T-helper 1 cell treated with Interleukin-12 subunit alpha and Interleukin-12 subunit beta and Interleukin-4 antibody, amounts not matched to agents 30 ng/mL and 1 ng/mL, for 36 hours (primary cell): ENCODE measurements at regions not wholly inside any gene's neighbourhood (a gene's known extent, or its start where the extent isn't known, plus 50 kb on each side); places are given as distances from the start of the nearest gene placed in this dataset.
"Not testable (repeated sequence)": the region's sequence is repeated elsewhere in the genome, so short reads cannot be mapped to it uniquely, and the experiment has no call there.

Experiments
- intact Hi-C: fragments of 100-400 bp; cut with micrococcal nuclease; formaldehyde crosslinking; loops from one replicate; pipeline ENCODE4 v1.15.1; 2024

DNA sequence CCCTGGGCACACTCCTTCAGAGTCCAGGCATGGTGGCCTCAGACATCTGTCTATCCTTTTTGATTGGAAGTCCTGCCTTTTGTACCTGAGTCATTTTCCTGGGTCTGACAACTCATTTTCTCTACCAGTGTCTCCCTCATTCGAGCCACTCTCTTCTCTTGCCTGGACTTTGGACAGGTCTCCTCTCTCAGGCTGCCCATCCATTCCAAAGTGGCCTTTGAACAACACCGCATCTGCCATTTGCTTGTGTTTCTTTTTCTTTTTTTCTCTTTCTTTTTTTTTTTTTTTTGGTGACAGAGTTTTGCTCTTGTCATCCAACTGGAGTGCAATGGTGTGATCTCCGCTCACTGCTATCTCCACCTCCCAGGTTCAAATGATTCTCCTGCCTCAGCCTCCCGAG, 142.1 kb upstream of the COBL start:
- intact Hi-C loops = no loop called here

DNA sequence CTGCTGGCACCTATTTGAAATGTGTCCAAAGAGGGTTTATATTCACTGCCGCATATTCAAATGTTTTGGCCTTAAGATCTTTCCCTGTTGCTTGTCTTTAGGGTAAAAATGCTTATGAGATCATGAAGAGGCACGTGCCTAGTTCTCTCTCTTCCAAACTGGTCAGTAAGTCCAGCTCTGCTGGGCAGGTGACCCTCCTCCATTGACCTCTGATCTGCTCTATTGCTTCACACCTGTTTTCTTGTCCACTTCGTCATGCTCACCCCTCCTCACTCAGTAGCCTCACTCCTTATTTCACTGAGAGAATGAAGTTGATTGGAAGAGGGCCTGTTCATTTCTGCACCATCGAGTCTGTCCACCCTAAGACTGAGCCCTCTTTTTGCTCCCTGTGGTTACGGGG, 140.5 kb upstream of the COBL start:
- intact Hi-C loops = no loop called here

DNA sequence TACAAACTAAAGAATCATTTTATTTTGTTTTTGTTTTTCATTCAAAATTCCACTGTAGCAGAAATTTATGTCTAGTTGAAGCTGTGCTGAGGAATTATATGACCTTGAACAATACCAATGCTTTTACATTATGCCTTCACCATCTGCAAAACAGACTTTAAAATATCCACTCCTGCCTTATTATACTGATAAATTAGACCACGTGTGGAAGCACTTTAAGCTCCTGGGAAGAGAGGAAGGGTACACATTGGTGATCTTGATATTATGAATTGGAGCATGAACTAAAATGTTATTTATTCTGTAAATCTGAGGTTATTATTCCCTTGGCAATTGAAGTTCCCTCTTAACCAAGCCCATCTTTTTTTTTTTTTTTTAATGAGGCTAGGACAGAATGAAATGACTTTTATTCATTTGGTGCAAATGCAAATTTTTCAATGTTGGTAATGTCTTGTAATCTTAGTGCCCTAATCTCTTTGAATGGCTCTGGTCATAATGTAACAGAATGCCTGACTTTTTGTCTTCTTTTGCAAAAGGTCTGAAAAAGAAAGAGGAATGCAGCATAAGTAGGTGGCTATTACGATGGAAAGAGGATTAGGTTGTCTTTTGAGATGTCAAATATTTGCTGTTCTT, 139.9 kb upstream of the COBL start:
- intact Hi-C loops = no loop called here

DNA sequence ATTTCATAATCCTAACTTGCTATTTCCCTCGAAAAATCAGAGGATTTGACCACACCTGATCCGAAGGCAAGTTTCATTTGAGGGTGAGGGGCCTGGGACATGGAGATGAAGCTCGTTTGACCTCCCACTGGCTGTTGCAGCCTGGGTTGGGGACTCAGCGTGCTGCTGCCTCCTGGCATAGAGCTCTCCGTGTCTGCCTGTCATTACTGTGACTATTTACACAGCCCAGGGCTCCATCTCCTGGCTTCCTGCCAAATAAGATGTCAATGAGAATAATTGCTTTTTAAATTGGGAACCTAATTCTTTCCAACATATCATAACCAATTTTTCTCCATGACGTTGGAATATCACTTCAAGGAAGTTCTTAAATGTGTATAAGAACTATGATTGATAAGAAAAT, 139.3 kb upstream of the COBL start:
- intact Hi-C loops = no loop called here

DNA sequence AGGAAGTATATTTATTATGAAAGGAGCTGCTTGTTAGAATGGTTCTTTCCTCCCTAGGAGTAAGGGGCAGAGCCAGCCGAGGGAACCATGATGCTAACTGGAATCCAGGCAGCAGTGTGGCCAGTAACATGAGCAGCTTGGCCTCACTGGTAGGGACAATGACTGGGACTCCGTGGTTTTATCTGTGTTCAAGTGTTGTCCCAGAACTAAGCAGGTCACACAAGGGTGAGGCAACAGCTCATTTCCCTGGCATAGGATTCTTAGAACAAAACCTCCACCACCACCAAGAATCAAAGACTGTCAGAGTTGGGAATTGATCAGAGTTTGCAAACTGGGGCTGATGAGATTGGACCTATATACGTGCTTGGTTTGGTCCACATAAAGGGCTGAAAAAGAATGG, 138.9 kb upstream of the COBL start:
- intact Hi-C loops = no loop called here

DNA sequence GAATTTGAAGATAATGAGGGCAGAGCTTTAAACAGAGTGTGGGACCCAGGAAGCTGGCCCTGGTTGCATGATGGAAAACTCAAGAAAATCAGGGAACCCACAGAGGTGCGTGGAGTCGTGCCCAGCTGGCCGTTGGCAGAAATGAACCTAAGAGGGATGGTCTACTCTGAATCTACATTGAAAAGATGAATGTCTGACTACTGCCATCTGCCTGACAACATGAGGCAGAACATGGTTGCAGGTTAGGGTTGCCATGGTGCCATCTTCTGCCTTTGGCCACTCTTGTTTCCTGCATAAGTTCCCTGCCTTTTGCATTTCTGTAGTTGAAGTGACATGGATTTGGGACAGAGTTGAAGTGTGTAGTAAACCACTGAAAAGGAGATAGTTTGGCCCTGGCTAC, 138.5 kb upstream of the COBL start:
- intact Hi-C loops = no loop called here

DNA sequence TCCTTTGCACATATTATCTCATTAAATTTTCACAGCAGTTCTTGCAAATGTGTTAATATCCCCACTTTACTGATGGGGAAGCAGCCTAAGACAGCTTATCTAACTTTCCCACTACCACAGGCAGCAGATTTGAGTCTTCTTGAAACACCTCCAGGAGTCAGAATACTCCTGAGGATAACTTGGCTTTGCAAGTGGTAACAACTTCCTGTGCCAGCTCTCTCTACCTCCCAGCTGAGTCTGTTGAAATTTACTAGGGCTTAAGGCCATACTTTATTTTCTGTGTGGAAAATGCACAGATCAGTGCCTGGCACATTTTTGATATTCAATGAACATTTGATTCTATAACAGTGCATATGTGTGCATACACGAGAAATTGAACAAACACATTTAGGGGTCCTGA, 136.1 kb upstream of the COBL start:
- intact Hi-C loops = no loop called here

DNA sequence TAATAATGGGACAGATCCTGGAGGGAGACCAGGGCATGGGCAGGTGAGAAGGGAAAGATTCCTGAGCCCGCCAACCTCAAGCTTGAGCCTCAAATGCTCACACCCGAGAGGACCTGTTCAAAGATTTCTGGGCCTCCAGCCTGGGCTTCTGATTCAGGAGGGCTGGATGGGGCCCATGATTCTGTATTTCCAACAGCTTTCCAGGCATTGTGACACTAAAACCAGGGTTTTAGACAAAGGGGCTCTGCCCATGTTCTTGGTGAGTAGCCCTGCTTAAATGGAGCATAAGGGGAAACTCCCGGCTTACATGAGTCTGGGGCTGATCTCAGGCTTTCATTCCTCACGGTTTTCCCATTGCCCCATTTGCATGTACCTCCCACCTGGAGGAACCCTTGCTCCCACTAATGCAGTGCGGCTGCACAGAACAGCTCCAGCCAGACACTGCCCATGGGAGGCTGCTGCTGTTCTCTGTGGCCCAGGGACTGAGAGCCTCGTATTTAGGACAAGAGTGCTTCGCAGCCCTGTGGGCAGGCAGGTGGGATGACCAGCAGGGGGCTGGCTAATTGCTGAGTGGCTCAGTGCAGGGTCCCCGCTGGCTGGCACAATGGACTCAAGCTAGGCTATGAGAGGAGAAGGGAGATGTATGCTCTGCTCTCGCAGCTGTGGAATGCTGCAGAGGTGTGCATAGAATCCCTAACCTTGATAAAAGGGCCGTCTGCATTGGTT, 135.3 kb upstream of the COBL start:
- intact Hi-C loops = no loop called here

DNA sequence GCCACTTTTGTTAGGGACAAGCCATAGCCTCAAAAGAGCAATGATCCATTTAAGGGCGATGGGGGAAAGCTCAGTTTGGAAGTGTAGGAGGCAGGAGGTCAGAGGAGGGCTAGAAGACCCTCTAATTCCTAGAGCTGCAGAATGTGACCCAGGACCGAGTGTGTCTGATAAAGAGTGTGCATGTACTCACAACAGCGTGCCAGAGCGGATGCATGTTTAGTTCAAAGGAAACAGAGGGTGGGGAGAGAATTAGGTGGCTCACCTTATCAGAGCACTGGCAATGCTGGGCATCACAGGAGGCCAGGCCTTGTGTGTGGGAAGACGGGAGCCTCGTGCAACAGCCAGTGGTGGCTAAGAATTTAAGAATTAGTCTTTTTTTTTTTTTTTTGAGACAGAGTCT, 133.9 kb upstream of the COBL start:
- intact Hi-C loops = no loop called here

DNA sequence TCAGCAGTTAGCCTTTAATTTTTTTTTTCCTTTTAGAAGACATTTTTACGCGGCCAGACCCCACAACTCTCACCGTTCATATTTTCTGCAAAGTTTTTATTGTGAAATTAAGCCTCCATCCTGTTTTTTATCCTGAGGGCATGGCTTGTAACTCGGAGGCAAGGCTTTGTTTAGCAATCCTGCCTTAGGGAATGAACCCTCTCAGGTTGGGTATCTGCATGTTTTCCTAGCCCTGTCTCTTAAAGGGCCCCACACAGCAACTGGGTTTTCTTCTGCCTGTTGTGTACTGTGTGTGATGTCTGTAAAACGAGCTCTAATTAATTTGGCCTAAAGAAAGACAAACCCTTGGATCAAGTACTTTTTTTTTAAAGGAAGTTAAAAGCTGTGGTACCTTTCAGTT, 130.2 kb upstream of the COBL start:
- intact Hi-C loops = no loop called here

DNA sequence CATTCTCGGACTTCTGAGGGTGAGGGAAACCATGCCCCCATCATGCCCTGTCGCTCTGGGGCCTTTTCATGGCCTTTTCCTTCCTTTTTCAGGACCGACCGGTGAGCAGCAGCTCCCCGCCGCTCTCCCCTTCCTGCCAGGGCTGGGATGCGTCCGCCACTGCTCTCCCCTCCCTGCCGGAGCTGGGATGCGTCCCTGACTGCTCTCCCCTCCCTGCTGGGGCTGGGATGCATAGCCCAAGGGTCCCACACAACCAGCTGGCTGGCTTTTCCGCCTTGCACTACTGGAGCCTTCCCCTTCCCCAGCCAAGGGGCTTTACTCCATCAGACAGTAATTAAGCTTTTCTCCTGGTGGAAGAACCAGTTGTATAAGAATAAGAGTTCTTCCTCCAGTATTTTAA, 129.7 kb upstream of the COBL start:
- intact Hi-C loops = no loop called here

DNA sequence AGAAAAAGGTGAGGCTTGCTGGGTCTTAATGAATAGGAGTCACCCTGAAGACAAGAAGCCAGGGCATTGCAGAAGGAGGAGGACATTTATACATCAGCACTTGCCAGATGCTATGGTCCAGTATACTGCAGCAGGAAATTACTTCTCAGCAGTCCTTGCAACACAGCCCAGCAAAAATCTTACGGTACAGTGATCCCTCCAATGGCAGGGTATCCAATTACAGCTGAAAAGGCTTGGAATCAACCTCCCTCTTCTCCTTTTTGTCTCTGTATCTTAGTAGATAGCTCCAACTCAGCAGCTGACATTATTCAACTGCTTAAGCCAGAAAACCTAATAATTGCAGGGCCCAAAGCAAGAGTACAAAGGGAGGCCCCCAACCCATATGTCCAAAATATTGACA, 128.3 kb upstream of the COBL start:
- intact Hi-C loops = no loop called here

DNA sequence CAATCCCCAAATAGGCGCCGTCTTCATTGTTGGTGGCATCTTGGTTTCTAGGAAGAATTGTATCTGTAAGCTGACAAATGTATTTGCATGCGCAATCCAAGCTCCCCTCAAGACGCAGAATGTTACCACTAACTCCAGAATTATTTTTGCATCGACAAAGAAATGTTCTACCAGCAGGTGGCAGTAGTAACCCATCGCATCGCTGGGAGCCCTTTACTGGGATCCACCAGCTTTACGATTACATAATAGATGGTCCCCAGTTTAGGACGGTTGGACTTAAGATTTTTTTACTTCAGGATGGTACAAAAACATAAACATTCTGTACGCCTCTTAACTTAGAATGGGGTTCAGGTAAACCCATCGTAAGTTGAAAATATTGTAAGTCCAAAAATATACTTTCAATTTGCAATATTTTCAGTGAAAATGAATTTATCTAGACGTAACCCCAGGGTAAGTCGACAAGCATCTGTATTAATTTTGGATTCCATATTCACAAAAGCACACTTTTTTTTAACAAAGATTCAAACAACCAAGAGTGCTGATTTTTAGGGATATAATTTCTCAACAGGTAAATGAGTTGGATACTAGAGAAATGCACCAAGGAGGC, 114.0 kb upstream of the COBL start:
- intact Hi-C loops = no loop called here

DNA sequence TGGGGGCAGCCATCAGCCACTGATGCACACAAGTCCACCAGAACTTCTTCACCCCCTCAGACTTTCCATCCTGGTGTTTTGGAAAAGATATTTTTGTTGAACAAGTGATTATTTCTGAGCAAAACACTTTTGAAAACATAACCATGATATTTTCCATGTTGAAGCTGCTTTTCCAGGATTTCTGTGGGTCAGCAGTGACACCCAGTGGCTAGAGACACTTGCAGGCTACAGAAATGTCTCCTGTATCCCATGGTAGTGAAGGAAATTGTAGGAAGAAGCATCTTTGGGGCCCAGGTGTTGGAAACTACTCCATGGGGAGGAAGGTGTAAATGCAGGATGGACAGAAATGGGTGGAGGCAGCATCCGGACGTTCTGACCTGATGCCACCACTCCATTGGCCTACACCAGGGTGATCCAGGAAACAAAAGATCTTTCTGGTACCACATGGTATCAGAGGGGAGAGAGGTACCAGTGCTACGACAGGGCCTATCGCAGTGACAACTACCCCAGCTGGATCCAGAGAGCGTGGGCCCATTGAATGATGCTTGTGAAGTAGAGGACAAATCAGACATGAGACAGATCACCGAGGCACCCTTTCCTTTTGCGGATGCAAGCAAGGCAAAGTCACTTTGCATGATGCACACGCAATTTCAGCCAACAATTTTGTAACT, 111.7 kb upstream of the COBL start:
- intact Hi-C loops = no loop called here

DNA sequence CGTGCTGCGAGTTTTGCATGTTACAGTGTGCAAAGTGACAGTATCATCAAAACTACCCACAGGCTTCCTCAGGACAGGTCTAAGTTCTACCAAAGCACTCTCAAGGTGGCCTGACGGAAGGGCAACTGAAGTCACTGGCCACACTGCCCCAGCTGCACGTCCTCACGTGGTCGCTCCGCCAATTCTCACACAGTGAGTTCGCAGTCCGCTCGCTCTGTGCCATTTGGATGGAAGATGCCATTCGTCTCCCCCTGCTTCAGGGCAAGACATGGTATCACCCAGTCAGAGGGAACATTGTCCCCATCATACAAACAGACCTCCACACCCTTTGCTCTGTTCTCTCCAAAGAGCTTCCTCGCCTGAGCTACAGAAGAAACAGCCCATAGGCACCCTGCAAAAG, 109.6 kb upstream of the COBL start:
- intact Hi-C loops = no loop called here

DNA sequence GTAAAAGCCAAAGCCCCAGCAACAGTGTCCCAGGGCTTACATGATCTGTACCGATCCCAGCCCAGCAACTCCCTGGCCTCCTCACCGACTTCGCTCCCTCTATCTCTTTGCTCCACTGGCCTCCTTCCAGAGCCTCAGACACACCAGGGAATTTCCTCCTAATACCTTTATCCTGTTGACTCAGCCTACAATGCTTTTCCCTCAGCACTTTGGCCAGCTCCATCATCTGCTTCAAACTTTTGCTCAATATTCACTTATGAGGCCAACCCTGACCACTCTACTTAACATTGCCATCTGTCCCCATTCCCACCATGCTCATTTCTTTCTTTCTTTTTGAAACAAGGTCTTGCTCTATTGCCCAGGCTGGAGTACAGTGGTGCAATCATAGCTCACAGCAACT, 93.3 kb upstream of the COBL start:
- intact Hi-C loops = not testable (repeated sequence)

DNA sequence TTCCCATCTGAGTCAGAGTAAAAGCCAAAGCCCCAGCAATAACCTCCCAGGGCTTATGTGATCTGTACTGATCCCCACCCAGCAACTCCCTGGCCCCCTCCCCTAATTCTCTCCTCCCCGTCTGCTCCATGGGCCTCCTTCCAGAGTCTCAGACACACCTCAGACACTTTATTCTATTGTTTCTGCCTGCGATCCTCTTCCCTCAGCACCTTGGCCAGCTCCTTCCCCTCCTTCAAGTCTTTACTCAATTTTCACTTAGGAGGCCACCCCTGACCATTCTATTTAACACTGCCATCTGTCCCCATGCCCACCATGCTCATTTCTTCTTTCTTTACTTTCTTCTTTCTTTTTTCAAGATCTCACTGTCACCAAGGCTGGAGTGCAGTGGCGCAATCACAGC, 81.0 kb upstream of the COBL start:
- intact Hi-C loops = not testable (repeated sequence)

DNA sequence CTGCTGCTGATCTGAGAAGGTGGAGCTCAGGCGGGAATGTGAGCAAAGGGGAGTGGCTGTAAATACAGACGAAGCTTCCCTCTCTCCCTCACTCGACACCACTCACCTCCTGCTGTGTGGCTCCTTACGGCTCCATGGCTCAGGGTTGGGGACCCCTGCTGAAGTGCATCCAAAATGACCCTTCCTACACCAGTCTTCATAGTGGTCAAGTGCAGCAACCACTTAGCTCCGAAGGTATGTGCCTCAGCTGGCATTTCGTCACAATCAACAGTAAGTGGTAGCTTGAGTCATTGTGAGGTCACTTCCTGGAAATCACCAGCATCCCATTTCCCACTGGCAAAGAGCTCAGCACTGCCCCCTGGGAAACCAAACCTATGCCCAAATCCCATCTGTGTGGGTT, 76.4 kb upstream of the COBL start:
- intact Hi-C loops = not testable (repeated sequence)

DNA sequence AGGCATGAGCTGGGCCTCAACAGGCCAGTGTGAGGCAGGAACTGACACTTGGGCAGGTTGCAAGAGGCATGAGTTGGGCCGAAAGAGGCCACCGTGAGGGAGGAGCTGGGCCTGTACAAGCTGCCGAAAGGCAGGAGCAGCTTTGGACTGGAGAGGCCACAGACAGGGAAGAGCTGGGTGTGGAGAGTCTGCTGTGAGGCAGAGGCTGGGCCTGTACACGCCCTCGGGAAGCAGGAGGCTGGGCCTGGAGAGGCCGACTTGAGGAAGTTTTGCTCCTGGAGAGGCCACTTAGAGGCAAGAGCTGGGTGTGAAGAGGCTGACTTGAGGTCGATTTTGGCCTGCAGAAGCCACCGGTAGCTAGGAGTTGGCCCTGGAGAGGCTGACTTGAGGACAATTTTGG, 73.3 kb upstream of the COBL start:
- intact Hi-C loops = not testable (repeated sequence)

DNA sequence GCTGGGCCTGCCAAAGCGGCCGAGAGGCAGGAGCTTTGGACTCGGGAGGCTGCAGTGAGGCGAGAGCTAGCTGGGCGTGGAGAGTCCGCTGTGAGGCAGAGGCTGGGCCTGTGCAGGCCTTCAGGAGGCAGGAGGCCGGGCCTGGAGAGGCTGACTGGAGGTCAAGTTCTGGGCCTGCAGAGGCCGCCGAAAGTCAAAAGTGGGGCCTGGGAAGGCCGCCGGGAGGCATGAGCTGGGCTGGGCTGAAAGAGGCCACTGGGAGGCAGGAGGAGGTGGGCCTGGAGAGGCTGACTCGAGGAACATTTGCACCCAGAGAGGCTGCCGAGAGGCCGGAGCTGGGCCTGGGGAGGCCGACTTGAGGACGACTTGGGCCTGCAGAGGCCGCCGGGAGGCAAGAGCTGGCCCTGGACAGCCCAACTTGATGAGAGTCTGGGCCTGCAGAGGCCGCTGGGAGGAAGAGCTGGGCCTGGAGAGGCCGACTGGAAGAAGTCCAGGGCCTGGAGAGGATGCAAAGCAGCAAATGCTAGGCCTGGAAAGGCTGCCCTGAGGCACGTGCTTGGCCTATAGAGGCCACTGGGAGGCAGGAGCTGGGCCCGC, 72.7 kb upstream of the COBL start:
- intact Hi-C loops = not testable (repeated sequence)

DNA sequence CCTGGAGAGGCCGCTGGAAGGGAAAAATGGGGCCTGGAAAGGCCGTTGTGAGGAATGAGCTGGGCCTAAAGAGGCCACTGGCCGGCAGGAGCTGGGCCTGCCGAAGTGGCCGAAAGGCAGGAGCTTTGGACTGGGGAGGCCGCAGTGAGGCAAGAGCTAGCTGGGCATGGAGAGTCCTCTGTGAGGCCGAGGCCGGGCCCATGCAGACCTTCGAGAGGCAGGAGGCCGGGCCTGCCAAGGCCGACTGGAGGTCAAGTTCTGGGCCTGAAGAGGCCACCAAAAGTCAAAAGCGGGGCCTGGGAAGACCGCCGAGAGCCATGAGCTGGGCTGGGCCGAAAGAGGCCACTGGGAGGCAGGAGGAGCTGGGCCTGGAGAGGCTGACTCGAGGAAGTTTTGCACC, 71.6 kb upstream of the COBL start:
- intact Hi-C loops = not testable (repeated sequence)
